CD4-positive, alpha-beta T cell treated with Interleukin-17A for 4 hours (primary cell): ENCODE measurements at regions not wholly inside any gene's neighbourhood (a gene's known extent, or its start where the extent isn't known, plus 50 kb on each side); places are given as distances from the start of the nearest gene placed in this dataset.
"Not testable (repeated sequence)": the region's sequence is repeated elsewhere in the genome, so short reads cannot be mapped to it uniquely, and the experiment has no call there.

Experiments
- DNase-seq: peaks from one replicate; pipeline ENCODE4 v3.0.0-alpha.2; 2020; ENCODE audit warnings: mixed read lengths

DNA sequence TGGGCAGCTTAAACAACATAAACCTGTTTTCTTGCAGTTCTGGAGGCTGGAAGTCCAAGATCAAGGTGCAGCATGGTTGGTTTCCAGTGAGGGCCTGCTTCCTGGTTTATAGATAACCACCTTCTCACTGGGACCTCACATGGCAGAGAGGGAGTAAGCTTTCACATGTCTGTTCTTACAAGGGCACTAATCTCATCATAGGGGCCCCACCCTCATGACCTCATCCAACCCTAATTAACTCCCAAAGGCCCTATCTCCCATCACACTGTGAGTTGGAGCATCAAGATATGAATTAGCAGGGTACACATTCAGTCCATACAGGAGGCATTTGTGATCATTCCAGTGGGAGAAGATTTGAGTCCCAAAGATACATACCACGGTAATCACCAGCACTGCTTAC is 50.5 kb upstream of the GRIN2A start:
- DNase-seq, result no peak

DNA sequence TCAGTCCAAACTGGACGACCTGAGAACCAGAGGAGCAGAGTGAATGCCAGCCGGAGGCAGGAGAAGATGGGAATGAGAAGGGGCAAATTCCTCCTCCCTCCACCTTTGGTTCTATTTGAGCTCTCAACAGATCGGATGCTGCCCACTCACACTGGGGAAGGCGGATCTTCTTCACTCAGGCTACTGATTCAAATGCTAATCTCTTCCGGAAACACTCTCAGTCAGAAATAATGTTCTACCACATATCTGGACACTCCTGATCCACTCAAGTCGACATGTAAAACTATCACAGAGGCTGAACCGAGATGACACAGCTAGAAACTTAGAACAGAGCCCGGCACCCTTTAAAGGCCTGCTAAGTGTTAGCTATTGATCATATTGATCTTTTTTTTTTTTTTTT is 57.4 kb upstream of the GRIN2A start:
- DNase-seq, result no peak

DNA sequence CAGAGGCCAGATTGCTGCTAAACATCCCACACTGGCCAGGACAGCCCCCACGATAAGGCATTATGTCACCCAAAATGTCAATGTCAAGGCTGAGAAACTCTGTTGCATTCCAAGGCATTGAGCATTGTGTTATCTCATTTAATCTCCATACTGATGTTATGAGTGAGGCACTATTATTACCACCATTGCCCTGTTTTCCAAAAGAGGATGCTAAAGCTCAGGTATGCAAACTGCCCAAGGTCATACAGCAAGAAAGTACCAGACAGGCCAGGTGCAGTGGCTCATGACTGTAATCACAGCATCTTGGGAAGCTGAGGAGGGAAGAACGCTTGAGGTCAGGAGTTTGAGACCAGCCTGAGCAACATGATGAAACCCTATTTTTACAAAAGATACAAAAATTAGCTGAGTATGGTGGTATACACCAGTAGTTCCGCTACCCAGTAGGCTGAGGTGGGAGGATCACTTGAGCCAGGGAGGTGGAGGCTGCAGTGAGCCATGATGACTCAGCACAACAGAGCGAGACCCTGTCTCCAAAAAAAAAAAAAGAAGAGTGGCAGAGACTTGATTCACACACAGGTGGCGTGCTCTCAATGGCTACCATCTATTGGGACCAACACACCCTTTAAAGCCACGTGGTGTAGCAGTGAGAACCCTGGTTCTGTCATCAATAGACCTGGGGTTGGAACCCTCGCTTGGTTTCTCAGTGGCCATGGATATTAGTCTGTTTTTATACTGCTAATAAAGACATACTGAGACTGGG is 58.8 kb upstream of the GRIN2A start:
- no peak for DNase-seq

DNA sequence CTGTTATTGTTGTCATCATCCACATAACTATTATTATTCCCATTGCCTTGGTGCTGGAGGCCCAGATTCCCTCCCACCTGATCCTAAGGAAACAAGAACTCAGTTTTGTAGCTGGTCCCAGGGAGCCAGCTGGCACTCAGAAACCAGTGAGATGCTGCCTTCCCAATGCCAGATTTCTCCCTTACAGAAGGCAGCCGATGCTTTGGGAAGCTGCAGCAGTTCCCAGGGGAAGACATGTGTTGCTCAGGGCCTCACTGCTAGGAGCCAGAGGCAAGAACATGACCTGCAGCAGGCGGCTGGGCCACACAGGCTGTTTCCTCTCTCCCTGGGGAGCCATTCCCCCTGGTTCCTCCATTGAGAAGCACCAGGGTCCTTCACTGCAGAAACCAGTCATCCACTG is 59.9 kb upstream of the GRIN2A start:
- no peak for DNase-seq

GRCh38 chr16:10242916-10243315 is 60.7 kb upstream of the GRIN2A start:
- no peak for DNase-seq

GRCh38 chr16:10245002-10245401 is 62.8 kb upstream of the GRIN2A start:
- DNase-seq, result no peak

- DNase-seq, result no peak
Observed at GRCh38 chr16:10250137-10250828, 68.1 kb upstream of the GRIN2A start.

DNA sequence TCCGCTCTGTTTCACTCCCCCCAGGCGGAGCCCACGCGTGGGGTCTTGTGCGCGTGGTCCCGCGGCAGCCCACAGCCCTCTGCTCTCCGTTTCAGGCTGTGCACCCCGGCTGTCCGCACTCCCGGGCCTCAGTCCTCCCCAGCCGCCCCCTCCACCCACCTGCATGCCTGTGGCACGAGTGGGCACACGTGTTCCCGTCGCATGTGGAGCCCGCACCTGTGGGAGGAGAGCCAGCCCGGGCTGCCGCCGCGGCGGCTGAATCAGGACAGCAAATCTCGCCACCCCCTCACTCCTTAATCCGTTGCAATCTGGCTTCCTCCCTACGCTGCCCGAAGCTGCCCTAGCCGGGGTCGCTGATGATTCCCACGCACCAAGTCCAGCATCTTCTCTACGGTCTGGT is 69.9 kb upstream of the GRIN2A start:
- no peak for DNase-seq

- DNase-seq, result no peak
Observed at GRCh38 chr16:10253409-10253808, 71.2 kb upstream of the GRIN2A start.

DNA sequence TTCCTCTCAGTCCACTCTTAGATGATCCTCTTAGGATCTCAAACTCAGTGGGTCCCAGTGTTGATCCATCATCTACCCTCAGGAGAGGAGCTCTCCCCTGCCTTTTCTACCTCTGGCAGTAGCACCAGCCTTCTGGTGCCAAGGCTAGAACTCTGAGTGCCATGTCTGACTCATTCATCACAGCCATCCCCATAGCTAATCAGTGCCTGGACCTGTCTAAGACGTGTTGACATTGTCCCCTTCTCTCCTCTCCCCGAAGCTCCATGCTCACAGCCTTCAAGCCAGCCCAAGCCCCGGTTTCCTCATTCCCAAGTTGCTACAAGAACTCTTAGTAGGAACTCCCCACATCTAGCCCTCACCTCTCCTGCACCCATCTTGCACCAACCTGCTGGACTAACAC is 73.5 kb upstream of the GRIN2A start:
- no peak for DNase-seq

- peak; percentile 61 for DNase-seq
Observed at GRCh38 chr16:10256784-10257641, 74.8 kb upstream of the GRIN2A start.

- DNase-seq, result not testable (repeated sequence)
Observed at GRCh38 chr16:10257642-10258251, 75.5 kb upstream of the GRIN2A start.

- DNase-seq, result not testable (repeated sequence)
Observed at GRCh38 chr16:10258930-10259603, 76.8 kb upstream of the GRIN2A start.

GRCh38 chr16:10261077-10261476 is 78.8 kb upstream of the GRIN2A start:
- no peak for DNase-seq

- DNase-seq, result not testable (repeated sequence)
Observed at GRCh38 chr16:10261526-10261925, 79.3 kb upstream of the GRIN2A start.

DNA sequence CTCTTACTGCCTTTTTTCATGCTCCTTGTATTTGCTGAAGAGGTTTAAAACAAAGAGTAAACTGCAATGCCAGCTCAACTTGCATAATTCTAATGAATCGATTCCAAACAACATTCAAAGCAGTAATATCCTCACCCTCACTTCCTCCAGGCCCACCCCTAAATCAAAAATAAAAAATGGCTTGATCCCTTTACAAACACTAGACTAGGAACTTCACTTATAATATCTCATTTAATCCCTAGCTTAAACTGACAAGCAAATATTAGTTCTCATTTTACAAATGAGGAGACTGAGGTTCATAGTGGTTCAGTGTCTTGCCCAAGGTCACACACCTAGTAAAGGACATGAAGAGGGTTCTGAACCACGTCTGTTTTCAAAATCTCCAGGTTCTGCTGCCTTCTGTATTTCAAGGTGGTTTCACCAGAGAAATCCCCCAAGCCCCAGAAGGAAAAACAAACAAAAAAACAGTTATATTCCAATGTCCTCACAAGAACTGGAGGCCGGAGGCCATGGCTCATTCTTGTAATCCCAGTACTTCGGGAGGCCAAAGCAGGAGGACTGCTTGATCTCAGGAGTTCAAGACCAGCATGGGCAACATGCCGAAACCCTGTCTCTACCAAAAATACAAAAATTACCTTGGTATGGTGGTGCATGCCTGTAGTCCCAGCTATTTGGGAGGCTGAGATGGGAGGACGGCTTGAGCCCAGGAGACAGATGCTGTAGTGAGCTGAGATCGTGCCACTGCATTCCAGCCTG is 80.3 kb upstream of the GRIN2A start:
- no peak for DNase-seq

DNA sequence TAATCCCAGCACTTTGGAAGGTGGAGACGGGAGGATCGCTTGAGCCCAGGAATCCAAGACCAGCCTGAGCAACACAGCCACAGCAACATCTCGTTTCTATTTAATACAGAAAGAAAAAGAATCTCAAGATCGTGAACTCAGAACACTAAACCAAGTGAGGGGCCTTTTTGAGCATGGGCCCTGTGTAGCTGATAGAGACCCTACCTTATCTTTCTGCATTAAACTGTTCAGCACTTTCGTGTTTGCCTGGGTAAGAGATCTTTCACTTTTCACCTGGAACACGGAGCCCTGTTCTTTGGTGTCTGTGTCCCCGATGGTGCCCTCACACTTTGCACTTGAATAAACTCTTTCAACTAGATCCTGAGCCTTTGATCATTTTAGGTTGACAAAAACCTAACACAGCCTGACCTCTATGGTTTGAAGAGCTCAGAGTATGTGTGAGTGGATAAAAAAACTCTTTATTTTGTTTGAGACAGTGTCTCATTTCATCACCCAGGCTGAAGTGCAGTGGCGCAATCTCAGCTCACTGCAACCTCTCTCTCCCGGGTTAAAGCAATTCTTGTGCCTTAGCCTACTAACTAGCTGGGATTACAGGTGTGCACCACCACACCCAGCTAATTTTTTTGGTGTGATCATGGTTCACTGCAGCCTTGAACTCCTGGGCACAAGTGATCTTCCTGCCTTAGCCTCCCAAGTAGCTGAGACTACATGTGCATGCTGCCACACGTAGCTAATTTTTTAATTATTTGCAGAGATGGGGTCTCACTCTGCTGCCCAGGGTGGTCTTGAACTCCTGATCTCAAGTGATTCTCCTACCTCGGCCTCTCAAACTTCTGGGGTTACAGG is 83.8 kb upstream of the GRIN2A start:
- no peak for DNase-seq

GRCh38 chr16:10266809-10267208 is 84.6 kb upstream of the GRIN2A start:
- DNase-seq, result no peak

GRCh38 chr16:10269632-10270031 is 87.4 kb upstream of the GRIN2A start:
- DNase-seq, result no peak

DNA sequence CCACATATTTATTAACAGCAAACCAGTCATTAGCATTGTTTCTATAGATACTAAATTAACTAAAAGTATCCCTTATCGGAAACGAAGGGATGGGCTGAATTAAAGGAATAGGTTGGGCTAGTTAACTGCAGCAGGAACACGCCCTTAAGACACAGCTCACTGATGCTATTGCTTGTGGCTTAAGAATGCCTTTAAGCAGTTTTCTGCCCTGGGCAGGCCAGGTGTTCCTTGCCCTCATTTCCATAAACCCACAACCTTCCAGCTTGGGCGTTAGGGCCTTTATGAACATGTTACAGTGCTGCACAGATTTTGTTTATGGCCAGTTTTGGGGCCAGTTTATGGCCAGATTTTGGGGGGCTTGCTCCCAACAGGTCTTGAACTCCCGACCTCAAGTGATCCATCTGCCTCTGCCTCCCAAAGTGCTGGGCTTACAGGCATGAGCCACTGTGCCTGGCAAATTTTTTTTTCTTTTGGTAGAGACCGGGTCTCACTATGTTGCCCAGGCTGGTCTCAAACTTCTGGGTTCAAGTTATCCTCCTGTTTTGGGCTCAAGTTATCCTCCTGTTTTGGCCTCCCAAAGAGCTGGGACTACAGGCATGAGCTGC is 90.1 kb upstream of the GRIN2A start:
- not testable (repeated sequence) for DNase-seq
